BJ (cell line): ENCODE measurements at regions not wholly inside any gene's neighbourhood (a gene's known extent, or its start where the extent isn't known, plus 50 kb on each side); places are given as distances from the start of the nearest gene placed in this dataset.
"Not testable (repeated sequence)": the region's sequence is repeated elsewhere in the genome, so short reads cannot be mapped to it uniquely, and the experiment has no call there.

Source experiments
- CTCF ChIA-PET: fragments of 350-600 bp; formaldehyde crosslinking; extraction: SDS; loops from one replicate; lab custom pipeline; 2021; ENCODE audit warnings: antibody characterized with exemption, inconsistent platforms; lab: Yijun Ruan, JAX
- POLR2A ChIA-PET: fragments of 300-600 bp; sonication (Branson Sonifier 250); formaldehyde crosslinking; extraction: SDS; loops from one replicate; lab custom pipeline; 2021; ENCODE audit warnings: antibody characterized with exemption; lab: Charles Lee
- DNase-seq: peaks from one replicate; pipeline ENCODE4 v3.0.0-alpha.2; 2011; ENCODE audit warnings: low read depth
- H3K27me3 ChIP-seq: 2 replicates; pipeline ENCODE4 v1.6.0; 2011; ENCODE audit warnings: low read length; ENCODE audit not compliant: control insufficient read depth, insufficient read depth
- H3K36me3 ChIP-seq: 2 replicates; pipeline ENCODE4 v1.5.1; 2011; ENCODE audit warnings: low read length; ENCODE audit not compliant: control insufficient read depth, insufficient read depth
- H3K4me3 ChIP-seq: 2 replicates; pipeline ENCODE4 v1.5.1; 2011; ENCODE audit warnings: low read depth, mild to moderate bottlenecking, control low read depth, low read length
- TF ChIP-seq, protein P1 (sequence below): IDR thresholded peaks from 2 replicates; pipeline ENCODE4 v1.5.1; 2011; ENCODE audit warnings: low read depth, mild to moderate bottlenecking, control low read depth, inconsistent platforms, low read length, moderate library complexity; ENCODE audit not compliant: insufficient read depth

DNA sequence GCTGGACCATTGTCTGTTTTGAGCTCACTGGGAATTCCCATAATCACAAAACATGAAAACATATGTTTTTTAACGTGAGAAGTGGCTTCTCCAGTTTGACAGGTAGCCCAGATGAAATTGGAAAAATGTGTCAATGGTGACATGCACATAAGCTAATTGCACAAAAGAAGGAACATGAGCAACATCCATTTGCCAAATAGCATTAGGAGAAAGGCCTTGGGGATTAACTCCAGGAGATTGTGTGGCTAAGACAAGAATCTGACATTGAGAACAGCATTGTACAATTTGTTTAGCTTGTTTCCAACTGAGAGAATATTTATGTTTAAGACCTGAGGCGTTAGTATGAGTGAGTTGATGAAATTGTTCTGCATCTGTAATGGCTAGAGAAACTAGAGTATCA, 147.0 kb upstream of the API5 start:
- Histone ChIP-seq H3K4me3 (no peak overlapping the region), H3K36me3 (no peaks in the 10 kb centered on the region), H3K27me3 (no peaks in the 10 kb centered on the region)
- POLR2A ChIA-PET: no interaction called here
- TF ChIP-seq, protein P1, sequence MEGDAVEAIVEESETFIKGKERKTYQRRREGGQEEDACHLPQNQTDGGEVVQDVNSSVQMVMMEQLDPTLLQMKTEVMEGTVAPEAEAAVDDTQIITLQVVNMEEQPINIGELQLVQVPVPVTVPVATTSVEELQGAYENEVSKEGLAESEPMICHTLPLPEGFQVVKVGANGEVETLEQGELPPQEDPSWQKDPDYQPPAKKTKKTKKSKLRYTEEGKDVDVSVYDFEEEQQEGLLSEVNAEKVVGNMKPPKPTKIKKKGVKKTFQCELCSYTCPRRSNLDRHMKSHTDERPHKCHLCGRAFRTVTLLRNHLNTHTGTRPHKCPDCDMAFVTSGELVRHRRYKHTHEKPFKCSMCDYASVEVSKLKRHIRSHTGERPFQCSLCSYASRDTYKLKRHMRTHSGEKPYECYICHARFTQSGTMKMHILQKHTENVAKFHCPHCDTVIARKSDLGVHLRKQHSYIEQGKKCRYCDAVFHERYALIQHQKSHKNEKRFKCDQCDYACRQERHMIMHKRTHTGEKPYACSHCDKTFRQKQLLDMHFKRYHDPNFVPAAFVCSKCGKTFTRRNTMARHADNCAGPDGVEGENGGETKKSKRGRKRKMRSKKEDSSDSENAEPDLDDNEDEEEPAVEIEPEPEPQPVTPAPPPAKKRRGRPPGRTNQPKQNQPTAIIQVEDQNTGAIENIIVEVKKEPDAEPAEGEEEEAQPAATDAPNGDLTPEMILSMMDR: no peak
- CTCF ChIA-PET: no interaction called here
- no peak for DNase-seq

DNA sequence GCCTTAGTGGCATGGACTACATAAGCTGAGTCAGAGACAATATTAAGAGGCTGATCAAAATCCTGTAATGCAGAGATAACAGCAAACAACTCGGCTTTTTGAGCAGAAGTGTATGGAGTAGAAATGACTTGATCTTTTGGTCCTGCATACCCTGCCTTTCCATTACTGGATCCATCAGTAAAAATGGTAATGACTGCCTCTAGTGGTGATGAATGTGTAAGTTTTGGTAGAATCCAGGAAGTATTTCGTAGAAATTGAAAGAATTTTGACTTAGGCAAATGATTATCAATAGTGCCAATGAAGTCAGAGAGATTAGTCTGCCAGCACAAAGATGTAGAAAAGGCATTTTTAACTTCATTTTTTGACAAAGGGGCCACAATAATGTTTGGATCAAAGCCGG, 146.4 kb upstream of the API5 start:
- H3K4me3 ChIP-seq, DNase-seq, H3K36me3 ChIP-seq, H3K27me3 ChIP-seq, CTCF ChIA-PET, POLR2A ChIA-PET: not testable (repeated sequence)

DNA sequence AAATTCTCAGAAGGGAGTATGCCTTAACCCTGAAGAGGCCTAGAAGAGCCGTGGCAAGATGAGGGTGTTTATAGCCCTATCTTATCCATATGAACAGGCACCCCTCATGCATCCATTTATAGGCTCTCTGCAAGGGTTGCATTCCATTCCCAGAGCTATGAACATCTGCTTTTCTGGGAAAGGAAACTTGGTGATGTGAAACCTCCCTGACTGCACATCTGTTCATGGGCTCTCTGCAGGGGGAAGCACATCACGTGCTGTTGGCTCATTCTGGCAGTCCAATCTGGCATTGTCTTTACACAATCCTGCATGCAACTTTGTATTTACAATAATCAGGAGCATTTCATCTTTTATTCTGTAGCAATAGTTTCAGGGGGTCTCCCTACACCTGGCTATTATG, 143.6 kb upstream of the API5 start:
- DNase-seq, H3K27me3 ChIP-seq, H3K36me3 ChIP-seq, CTCF ChIA-PET, POLR2A ChIA-PET, H3K4me3 ChIP-seq: not testable (repeated sequence)

DNA sequence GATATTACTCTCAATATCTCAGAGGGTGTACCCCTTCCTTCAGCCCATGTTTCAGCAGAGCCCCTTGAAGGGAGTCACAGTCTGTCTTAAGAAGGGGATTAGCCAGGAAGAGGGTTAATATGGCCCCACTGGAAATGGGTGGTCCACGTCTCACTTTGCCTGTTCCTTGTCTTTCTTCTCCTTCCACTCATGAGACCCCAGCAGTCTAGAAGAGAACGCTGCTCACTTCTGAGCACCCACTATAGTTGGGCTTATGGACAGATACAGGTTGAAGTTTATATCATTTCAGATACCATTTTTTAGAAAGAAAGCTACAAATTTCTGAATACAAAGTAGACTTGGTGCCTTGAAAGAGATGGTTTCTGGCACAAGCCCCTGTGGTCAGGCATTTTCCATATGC, 139.3 kb upstream of the API5 start:
- Histone ChIP-seq H3K36me3 (no peaks in the 10 kb centered on the region), H3K4me3 (no peak overlapping the region), H3K27me3 (no peaks in the 10 kb centered on the region)
- CTCF ChIA-PET: interaction anchor here (0.7 kb wide), 1 partner anchor 36 kb away, joined by 3 read pairs; no protein-coding TSS in a partner anchor
- POLR2A ChIA-PET: no interaction called here
- no peak for DNase-seq
- TF ChIP-seq, protein P1: no peak

DNA sequence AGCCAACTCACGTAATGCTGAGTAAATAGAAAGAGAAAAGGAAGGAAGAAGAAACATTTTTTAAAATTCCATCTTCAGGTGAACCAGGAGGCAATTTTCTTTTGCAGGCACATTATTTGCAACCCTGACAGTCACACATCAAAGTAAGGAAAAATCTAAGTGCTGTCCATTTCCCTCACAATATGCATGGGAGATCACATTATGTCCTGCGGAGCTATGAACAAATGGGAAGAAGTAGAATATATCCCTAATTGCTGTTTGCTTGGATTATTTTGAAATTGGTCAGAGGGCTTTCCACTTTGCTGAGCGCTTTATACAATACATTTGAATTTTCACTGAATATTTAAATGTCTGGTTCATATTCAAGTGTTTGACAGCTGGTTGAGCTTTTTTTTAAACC, 133.8 kb upstream of the API5 start:
- CTCF ChIA-PET: no interaction called here
- no peaks in the 10 kb centered on the region for H3K36me3 ChIP-seq
- no peaks in the 10 kb centered on the region for H3K27me3 ChIP-seq
- TF ChIP-seq, protein P1: no peak
- no peak overlapping the region for H3K4me3 ChIP-seq
- no peak for DNase-seq
- POLR2A ChIA-PET: no interaction called here

DNA sequence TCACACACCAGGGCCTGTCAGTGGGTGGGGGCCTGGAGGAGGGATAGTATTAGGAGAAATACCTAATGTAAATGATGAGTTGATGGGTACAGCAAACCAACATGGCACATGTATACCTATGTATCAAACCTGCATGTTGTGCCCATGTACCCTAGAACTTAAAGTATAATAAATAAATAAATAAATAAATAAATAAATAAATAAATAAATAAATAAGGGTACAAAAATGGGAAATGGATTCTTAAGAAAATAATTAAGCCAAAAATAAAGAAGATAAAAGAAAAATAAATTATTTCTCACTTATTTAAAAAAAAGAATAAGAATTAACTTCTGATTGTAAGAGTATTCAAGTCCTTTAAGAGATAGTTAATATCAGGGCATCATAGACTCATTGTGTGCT, 117.3 kb upstream of the API5 start:
- CTCF ChIA-PET, H3K4me3 ChIP-seq, POLR2A ChIA-PET, DNase-seq, H3K27me3 ChIP-seq, H3K36me3 ChIP-seq: not testable (repeated sequence)

DNA sequence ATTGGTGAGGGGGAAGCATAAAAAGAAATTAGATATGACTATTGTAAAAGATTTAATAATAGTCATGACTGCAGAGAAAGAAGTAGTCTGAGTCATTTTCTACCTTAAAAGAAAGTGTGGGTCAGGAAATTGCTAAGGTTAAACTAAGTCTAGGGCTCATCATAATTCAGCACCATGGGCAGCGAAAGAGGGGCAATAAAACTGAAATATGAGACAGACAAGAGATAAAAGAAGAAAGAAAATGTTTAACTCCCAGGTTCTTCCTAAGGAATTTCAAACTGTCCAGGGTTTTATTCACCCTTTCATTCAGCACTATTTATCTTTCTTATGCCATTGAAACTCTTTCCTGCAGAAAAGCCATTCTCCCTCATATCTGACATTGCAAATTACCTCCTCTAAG, 114.4 kb upstream of the API5 start:
- H3K36me3 ChIP-seq: no peaks in the 10 kb centered on the region
- POLR2A ChIA-PET: no interaction called here
- H3K4me3 ChIP-seq: no peak overlapping the region
- TF ChIP-seq, protein P1: no peak
- H3K27me3 ChIP-seq: no peaks in the 10 kb centered on the region
- CTCF ChIA-PET: no interaction called here
- DNase-seq: no peak
